HEK293 (cell line): ENCODE measurements at regions not wholly inside any gene's neighbourhood (a gene's known extent, or its start where the extent isn't known, plus 50 kb on each side); places are given as distances from the start of the nearest gene placed in this dataset.

ENCODE experiments used
- CTCF ChIA-PET: fragments of 350-600 bp; formaldehyde crosslinking; extraction: SDS; loops from one replicate; lab custom pipeline; 2021; ENCODE audit warnings: antibody characterized with exemption; lab: Yijun Ruan, JAX
- POLR2A ChIA-PET: fragments of 300-600 bp; formaldehyde crosslinking; extraction: SDS; loops from one replicate; lab custom pipeline; 2020; ENCODE audit warnings: antibody characterized with exemption, inconsistent platforms; lab: Yijun Ruan, JAX
- H3K27ac ChIP-seq: fragments of 200-500 bp; sonication (Bioruptor generic); 2 replicates; pipeline ENCODE4 v1.5.1; 2014; ENCODE audit warnings: low read depth, low read length, control low read depth, inconsistent platforms; ENCODE audit errors: extremely low read depth
- H3K36me3 ChIP-seq, 2 experiments: fragments of 200-500 bp in 1 of 2; sonication (Bioruptor generic) in 1 of 2; 1 replicate in 1 of 2; 2 replicates in 1 of 2; pipeline ENCODE4 v1.5.1; 2014 to 2017; ENCODE audit warnings: inconsistent platforms in 2 of 2, low read length in 2 of 2; ENCODE audit not compliant: control insufficient read depth in 2 of 2, insufficient read depth in 1 of 2
- H3K4me1 ChIP-seq: fragments of 200-500 bp; sonication (Bioruptor generic); 2 replicates; pipeline ENCODE4 v1.5.1; 2014; ENCODE audit warnings: mild to moderate bottlenecking, low read length, inconsistent platforms; ENCODE audit not compliant: control insufficient read depth, insufficient read depth
- H3K4me3 ChIP-seq: 2 replicates; pipeline ENCODE4 v1.5.1; 2011; ENCODE audit warnings: low read depth, mild to moderate bottlenecking, control low read depth, low read length, moderate library complexity
- H3K9me3 ChIP-seq: fragments of 200-500 bp; sonication (Bioruptor generic); 2 replicates; pipeline ENCODE4 v1.5.1; 2014; ENCODE audit warnings: low read depth, low read length, inconsistent platforms; ENCODE audit not compliant: control insufficient read depth, insufficient read depth
- BCL6B ChIP-seq: fragments of 450-650 bp; formaldehyde crosslinking; IDR thresholded peaks from 2 replicates; pipeline ENCODE4 v1.5.1; 2017; ENCODE audit warnings: missing biosample characterization, missing genetic modification characterization
- KLF1 ChIP-seq: fragments of 450-650 bp; formaldehyde crosslinking; IDR thresholded peaks from 2 replicates; pipeline ENCODE4 v1.5.1; 2016; ENCODE audit warnings: missing biosample characterization, missing genetic modification characterization
- KLF17 ChIP-seq: fragments of 450-650 bp; formaldehyde crosslinking; IDR thresholded peaks from 2 replicates; pipeline ENCODE4 v1.5.1; 2016; ENCODE audit warnings: missing biosample characterization, missing genetic modification characterization
- KLF8 ChIP-seq: fragments of 450-650 bp; formaldehyde crosslinking; IDR thresholded peaks from 2 replicates; pipeline ENCODE4 v1.5.1; 2016; ENCODE audit warnings: missing biosample characterization, missing genetic modification characterization
- TSHZ1 ChIP-seq: fragments of 450-650 bp; formaldehyde crosslinking; IDR thresholded peaks from 2 replicates; pipeline ENCODE4 v1.5.1; 2016; ENCODE audit warnings: missing biosample characterization, missing genetic modification characterization, borderline replicate concordance
- ZBTB48 ChIP-seq: fragments of 450-650 bp; formaldehyde crosslinking; IDR thresholded peaks from 2 replicates; pipeline ENCODE4 v1.5.1; 2016; ENCODE audit warnings: missing biosample characterization, missing genetic modification characterization
- ZBTB7A ChIP-seq: fragments of 450-650 bp; formaldehyde crosslinking; IDR thresholded peaks from 2 replicates; pipeline ENCODE4 v1.5.1; 2016; ENCODE audit warnings: low read depth, missing biosample characterization, missing genetic modification characterization
- ZFHX2 ChIP-seq: fragments of 450-650 bp; formaldehyde crosslinking; conservative IDR thresholded peaks from 2 replicates; pipeline ENCODE4 v1.5.1; 2016; ENCODE audit warnings: missing biosample characterization, missing genetic modification characterization
- ZNF16 ChIP-seq: fragments of 450-650 bp; formaldehyde crosslinking; IDR thresholded peaks from 2 replicates; pipeline ENCODE4 v1.5.1; 2016; ENCODE audit warnings: low read depth, missing biosample characterization, missing genetic modification characterization
- ZNF302 ChIP-seq: fragments of 450-650 bp; formaldehyde crosslinking; IDR thresholded peaks from 2 replicates; pipeline ENCODE4 v1.5.1; 2016; ENCODE audit warnings: missing biosample characterization, missing genetic modification characterization, low read depth
- ZNF311 ChIP-seq: fragments of 450-650 bp; formaldehyde crosslinking; IDR thresholded peaks from 2 replicates; pipeline ENCODE4 v1.5.1; 2017; ENCODE audit warnings: missing biosample characterization, missing genetic modification characterization, borderline replicate concordance
- ZNF394 ChIP-seq: fragments of 450-650 bp; formaldehyde crosslinking; IDR thresholded peaks from 2 replicates; pipeline ENCODE4 v1.5.1; 2016; ENCODE audit warnings: missing biosample characterization, missing genetic modification characterization, mild to moderate bottlenecking, moderate library complexity, borderline replicate concordance
- ZNF423 ChIP-seq: fragments of 450-650 bp; formaldehyde crosslinking; IDR thresholded peaks from 2 replicates; pipeline ENCODE4 v1.5.1; 2016; ENCODE audit warnings: missing biosample characterization, missing genetic modification characterization
- ZNF544 ChIP-seq: fragments of 450-650 bp; formaldehyde crosslinking; IDR thresholded peaks from 2 replicates; pipeline ENCODE4 v1.5.0; 2017; ENCODE audit warnings: missing biosample characterization, missing genetic modification characterization
- ZNF621 ChIP-seq: fragments of 450-650 bp; formaldehyde crosslinking; IDR thresholded peaks from 2 replicates; pipeline ENCODE4 v1.5.1; 2017; ENCODE audit warnings: missing biosample characterization, missing genetic modification characterization
- ZNF629 ChIP-seq: fragments of 450-650 bp; formaldehyde crosslinking; IDR thresholded peaks from 2 replicates; pipeline ENCODE4 v1.5.1; 2017; ENCODE audit warnings: missing biosample characterization, missing genetic modification characterization
- ZNF768 ChIP-seq: fragments of 450-650 bp; formaldehyde crosslinking; IDR thresholded peaks from 2 replicates; pipeline ENCODE4 v1.5.1; 2018; ENCODE audit warnings: missing biosample characterization, mild to moderate bottlenecking, missing genetic modification characterization
- TF ChIP-seq, protein P1 (sequence below): fragments of 450-650 bp; formaldehyde crosslinking; IDR thresholded peaks from 2 replicates; pipeline ENCODE4 v1.5.1; 2016; ENCODE audit warnings: missing biosample characterization, missing genetic modification characterization, low read depth
- TF ChIP-seq, protein P2 (sequence below): fragments of 450-650 bp; formaldehyde crosslinking; IDR thresholded peaks from 2 replicates; pipeline ENCODE4 v1.5.1; 2016; ENCODE audit warnings: missing biosample characterization, missing genetic modification characterization, low read depth
- TF ChIP-seq, protein P3 (sequence below): fragments of 450-650 bp; formaldehyde crosslinking; conservative IDR thresholded peaks from 2 replicates; pipeline ENCODE4 v1.5.1; 2016; ENCODE audit warnings: low read depth, missing biosample characterization, missing genetic modification characterization

GRCh38 chr12:24152270-24152669 is 202.8 kb upstream of the SOX5 start:
- no peaks in the 10 kb centered on the region for H3K36me3 ChIP-seq
- H3K27ac ChIP-seq: no peak overlapping the region
- no peaks in the 10 kb centered on the region for H3K4me1 ChIP-seq
- ChIA-PET CTCF (no interaction called here), POLR2A (interaction anchor here (0.5 kb wide), 1 partner anchor 175 kb away, joined by 4 read pairs; no protein-coding TSS in a partner anchor)
- H3K9me3 ChIP-seq: no peaks in the 10 kb centered on the region
- TF ChIP-seq ZNF629 (tag by site-specific recombination): no peak
- TF ChIP-seq KLF1 (tag by site-specific recombination): no peak
- no peak for TF ChIP-seq ZFHX2 (tag by site-specific recombination)
- no peak overlapping the region for H3K4me3 ChIP-seq

GRCh38 chr12:24143928-24144327 is 194.5 kb upstream of the SOX5 start:
- Histone ChIP-seq H3K9me3 (no peaks in the 10 kb centered on the region; the same call in 1 of the 2 replicates), H3K4me1 (no peaks in the 10 kb centered on the region), H3K4me3 (no peak overlapping the region), H3K27ac (no peak overlapping the region), H3K36me3 (no peaks in the 10 kb centered on the region)
- ChIA-PET POLR2A (no interaction called here), CTCF (no interaction called here)
- TF ChIP-seq BCL6B (tag by site-specific recombination) (no peak), ZNF394 (tag by site-specific recombination) (no peak), ZNF311 (tag by site-specific recombination) (no peak), KLF1 (tag by site-specific recombination) (no peak), ZBTB48 (tag by site-specific recombination) (no peak), ZBTB7A (no peak), ZNF621 (tag by site-specific recombination) (no peak), TSHZ1 (tag by site-specific recombination) (no peak), KLF17 (no peak), KLF8 (tag by site-specific recombination) (no peak), ZNF423 (tag by site-specific recombination) (no peak), ZNF16 (tag by site-specific recombination) (no peak), ZNF302 (tag by site-specific recombination) (no peak), ZNF768 (tag by site-specific recombination) (no peak), ZNF544 (tag by site-specific recombination) (no peak)
- TF ChIP-seq, protein P1, sequence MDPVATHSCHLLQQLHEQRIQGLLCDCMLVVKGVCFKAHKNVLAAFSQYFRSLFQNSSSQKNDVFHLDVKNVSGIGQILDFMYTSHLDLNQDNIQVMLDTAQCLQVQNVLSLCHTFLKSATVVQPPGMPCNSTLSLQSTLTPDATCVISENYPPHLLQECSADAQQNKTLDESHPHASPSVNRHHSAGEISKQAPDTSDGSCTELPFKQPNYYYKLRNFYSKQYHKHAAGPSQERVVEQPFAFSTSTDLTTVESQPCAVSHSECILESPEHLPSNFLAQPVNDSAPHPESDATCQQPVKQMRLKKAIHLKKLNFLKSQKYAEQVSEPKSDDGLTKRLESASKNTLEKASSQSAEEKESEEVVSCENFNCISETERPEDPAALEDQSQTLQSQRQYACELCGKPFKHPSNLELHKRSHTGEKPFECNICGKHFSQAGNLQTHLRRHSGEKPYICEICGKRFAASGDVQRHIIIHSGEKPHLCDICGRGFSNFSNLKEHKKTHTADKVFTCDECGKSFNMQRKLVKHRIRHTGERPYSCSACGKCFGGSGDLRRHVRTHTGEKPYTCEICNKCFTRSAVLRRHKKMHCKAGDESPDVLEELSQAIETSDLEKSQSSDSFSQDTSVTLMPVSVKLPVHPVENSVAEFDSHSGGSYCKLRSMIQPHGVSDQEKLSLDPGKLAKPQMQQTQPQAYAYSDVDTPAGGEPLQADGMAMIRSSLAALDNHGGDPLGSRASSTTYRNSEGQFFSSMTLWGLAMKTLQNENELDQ (tag by site-specific recombination): no peak
- TF ChIP-seq, protein P2, sequence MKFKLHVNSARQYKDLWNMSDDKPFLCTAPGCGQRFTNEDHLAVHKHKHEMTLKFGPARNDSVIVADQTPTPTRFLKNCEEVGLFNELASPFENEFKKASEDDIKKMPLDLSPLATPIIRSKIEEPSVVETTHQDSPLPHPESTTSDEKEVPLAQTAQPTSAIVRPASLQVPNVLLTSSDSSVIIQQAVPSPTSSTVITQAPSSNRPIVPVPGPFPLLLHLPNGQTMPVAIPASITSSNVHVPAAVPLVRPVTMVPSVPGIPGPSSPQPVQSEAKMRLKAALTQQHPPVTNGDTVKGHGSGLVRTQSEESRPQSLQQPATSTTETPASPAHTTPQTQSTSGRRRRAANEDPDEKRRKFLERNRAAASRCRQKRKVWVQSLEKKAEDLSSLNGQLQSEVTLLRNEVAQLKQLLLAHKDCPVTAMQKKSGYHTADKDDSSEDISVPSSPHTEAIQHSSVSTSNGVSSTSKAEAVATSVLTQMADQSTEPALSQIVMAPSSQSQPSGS (tag by site-specific recombination): no peak
- TF ChIP-seq, protein P3, sequence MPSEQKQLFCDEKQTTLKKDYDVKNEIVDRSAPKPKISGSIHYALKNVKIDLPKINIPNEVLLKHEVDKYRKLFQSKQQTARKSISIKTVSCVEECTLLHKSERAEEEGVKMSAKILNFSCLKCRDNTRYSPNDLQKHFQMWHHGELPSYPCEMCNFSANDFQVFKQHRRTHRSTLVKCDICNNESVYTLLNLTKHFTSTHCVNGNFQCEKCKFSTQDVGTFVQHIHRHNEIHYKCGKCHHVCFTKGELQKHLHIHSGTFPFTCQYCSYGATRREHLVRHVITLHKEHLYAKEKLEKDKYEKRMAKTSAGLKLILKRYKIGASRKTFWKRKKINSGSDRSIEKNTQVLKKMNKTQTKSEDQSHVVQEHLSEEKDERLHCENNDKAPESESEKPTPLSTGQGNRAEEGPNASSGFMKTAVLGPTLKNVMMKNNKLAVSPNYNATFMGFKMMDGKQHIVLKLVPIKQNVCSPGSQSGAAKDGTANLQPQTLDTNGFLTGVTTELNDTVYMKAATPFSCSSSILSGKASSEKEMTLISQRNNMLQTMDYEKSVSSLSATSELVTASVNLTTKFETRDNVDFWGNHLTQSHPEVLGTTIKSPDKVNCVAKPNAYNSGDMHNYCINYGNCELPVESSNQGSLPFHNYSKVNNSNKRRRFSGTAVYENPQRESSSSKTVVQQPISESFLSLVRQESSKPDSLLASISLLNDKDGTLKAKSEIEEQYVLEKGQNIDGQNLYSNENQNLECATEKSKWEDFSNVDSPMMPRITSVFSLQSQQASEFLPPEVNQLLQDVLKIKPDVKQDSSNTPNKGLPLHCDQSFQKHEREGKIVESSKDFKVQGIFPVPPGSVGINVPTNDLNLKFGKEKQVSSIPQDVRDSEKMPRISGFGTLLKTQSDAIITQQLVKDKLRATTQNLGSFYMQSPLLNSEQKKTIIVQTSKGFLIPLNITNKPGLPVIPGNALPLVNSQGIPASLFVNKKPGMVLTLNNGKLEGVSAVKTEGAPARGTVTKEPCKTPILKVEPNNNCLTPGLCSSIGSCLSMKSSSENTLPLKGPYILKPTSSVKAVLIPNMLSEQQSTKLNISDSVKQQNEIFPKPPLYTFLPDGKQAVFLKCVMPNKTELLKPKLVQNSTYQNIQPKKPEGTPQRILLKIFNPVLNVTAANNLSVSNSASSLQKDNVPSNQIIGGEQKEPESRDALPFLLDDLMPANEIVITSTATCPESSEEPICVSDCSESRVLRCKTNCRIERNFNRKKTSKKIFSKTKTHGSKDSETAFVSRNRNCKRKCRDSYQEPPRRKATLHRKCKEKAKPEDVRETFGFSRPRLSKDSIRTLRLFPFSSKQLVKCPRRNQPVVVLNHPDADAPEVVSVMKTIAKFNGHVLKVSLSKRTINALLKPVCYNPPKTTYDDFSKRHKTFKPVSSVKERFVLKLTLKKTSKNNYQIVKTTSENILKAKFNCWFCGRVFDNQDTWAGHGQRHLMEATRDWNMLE (tag by site-specific recombination): no peak
